GM18907 (cell line): ENCODE measurements at regions not wholly inside any gene's neighbourhood (a gene's known extent, or its start where the extent isn't known, plus 50 kb on each side); places are given as distances from the start of the nearest gene placed in this dataset.
"Not testable (repeated sequence)": the region's sequence is repeated elsewhere in the genome, so short reads cannot be mapped to it uniquely, and the experiment has no call there.

Experiments used
- ATAC-seq: cut with Tn5 transposase; IDR thresholded peaks from one replicate; pipeline ENCODE4 v1.9.1; 2021; ENCODE audit warnings: mild to moderate bottlenecking, moderate library complexity; ENCODE audit not compliant: unreplicated experiment

DNA sequence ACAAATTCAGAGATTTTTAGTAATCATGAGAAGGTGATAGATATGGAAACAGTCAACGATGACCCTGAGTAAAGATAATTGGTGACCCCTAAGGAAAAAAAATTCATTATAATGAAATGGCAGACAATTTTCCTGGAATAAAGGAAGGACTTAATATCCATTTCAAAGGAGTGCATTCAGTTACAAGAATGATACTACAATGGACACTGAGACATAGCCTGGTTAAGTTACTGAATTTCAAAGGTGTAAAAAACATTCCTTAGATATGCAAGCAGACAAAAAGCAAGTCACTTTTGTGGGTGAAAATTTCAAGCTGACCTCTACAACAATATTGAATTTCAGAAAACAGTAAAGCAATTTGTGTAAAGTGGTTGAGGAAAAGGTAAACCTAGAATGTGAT lies 1012.5 kb upstream of the SEMA6A start:
- no peak for ATAC-seq

GRCh38 chr5:117568622-117569021 lies 994.0 kb upstream of the SEMA6A start:
- ATAC-seq: no peak

DNA sequence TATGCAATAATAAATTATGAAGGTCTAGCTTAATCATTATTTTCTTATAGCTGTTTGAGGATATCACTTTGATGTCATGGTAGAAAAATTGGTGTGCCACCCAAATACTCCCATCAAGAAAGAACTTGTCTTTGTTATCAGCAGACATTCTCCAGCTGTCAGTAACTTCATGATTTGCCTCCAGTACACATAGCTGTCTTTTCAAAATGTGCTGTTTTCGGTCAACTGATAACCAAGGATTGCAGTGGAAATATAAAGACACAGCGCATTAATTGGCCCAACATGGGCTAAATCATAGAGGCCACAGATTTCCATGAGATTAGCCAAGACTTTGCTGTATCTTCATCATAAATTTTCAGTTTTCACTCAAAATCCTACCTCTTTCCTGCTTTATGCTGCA lies 993.5 kb upstream of the SEMA6A start:
- ATAC-seq: no peak

DNA sequence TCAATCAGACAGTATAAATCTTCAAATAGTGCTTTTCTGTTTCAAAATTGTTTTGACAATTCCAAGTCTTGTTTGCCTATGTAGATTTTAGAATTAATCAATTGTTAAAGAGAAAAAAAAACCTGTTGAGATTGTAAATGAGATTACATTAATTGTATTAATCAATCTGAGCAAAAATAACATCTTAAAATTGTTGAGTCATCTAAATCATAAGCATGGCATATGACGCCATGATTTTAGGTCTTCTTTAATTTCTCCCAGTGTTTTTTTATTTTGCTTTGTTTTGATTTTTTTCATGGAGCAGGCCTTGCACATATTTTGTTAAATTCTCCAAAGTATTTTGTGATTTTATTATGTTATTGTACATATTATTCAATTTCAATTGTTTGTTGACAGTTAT lies 988.0 kb upstream of the SEMA6A start:
- no peak for ATAC-seq

GRCh38 chr5:117561531-117561930 lies 986.9 kb upstream of the SEMA6A start:
- no peak for ATAC-seq

DNA sequence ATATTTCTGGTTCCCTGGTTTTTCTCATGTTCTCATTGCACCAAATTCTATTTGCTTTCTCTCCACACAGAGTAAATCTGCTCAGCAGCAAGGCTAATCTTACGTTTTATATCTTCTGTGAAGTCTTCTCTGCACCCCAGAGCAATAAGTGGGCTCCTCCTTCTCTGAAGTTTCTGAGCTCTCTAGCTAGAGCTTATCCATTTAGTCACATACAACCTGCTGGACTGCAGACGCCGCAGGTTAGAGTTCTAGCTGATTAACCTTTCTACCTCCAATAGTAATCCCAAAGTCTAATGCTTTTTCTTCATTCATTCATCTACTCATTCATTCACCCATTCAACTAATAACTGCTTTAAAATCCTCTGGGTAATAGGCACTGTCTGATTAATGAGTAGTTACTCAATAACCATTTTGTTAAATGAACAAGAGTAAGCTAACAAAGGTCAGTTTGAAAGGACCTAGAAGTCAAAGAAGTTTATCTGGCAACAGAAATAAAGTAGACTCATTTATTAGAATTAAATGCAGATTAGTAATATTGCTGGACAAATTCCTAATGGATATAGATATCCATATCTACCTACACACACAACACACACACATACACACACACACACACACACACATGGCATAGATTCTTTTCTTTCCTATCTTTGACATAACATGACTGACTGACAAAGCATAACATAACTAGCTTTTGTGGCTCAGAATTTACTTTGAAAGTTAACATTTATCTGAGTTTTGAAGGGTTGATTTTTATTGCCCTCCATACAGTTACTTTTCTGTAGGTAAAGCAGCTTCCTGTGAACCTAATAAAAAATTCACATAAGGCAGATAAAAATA lies 984.6 kb upstream of the SEMA6A start:
- ATAC-seq: no peak

GRCh38 chr5:117551236-117551635 lies 976.6 kb upstream of the SEMA6A start:
- ATAC-seq: no peak

- ATAC-seq: no peak
Measured at GRCh38 chr5:117547192-117547591, 972.6 kb upstream of the SEMA6A start.

GRCh38 chr5:117539692-117540091 lies 965.1 kb upstream of the SEMA6A start:
- ATAC-seq: no peak

DNA sequence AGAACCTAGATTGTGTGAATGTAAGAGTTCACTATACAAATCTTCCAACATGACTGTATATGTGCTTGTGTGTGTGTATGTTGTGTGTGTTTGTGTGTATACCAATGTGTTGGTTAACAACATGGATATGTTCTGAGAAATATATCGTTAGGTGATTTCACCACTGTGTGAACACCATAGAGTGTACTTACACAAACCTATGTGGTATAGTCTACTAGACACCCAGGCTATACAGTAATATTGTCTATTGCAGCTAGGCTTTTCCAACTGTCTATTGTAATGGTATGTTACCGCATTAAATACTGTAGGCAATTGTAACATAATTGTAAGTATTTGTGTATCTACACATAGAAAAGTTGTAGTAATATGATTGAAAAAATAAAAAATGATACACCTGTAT lies 959.2 kb upstream of the SEMA6A start:
- ATAC-seq: no peak

DNA sequence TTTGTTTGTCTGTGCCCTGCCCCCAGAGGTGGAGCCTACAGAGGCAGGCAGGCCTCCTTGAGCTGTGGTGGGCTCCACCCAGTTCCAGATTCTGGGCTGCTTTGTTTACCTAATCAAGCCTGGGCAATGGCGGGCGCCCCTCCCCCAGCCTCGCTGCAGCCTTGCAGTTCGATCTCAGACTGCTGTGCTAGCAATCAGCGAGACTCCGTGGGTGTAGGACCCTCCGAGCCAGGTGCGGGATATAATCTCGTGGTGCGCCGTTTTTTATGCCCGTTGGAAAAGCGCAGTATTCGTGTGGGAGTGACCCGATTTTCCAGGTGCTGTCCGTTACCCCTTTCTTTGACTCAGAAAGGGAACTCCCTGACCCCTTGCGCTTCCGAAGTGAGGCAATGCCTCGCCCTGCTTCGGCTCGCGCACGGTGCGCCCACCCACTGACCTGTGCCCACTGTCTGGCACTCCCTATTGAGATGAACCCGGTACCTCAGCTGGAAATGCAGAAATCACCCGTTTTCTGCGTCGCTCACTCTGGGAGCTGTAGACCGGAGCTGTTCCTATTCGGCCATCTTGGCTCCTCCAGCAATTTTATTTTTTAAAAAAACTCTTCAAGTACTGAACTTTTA lies 958.5 kb upstream of the SEMA6A start:
- not testable (repeated sequence) for ATAC-seq

DNA sequence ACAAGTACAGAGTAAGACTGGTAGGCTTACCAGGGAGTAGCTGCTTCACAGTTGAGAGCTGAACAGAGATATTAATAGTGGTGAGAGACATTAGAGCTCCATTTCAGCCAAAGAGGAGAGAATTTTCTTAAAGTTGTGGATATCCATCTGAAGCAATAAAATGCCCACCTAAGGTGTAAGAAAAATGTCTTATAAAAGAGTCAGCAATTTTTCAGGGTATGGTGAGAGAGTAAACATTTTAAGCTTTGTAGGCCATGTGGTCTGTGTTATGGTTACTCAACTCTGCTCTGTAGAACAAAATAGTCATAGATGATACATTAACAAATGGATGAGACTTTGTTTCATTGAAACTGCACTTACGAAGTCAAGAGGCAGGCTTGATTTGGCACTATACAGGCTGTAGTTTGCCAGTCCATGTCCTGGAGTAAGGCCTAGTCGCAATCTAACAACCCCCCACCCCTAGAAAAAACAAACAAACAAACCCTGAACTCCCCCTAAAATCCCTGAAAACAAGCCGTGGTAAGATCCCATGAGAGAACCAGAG lies 945.4 kb upstream of the SEMA6A start:
- ATAC-seq: no peak

GRCh38 chr5:117504305-117504704 lies 929.7 kb upstream of the SEMA6A start:
- ATAC-seq: no peak

DNA sequence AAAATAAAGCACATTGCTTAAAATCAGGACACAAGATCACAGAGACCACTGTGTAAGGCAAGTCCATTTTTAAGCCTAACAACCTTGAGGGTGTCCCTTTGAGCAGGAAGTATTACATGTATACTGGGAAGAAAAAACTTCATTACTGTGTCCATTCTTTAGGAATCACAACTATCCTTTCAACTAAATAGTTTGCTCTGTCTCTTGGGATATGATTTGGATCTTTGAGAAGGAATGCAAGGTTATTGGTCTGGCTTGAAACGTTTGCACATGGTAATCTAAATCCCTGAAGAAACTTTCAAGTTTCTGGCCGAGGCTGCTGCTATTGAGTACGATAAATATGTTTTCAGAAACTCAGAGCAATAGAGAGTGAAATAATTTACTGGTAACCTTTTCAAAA lies 923.0 kb upstream of the SEMA6A start:
- ATAC-seq: no peak

DNA sequence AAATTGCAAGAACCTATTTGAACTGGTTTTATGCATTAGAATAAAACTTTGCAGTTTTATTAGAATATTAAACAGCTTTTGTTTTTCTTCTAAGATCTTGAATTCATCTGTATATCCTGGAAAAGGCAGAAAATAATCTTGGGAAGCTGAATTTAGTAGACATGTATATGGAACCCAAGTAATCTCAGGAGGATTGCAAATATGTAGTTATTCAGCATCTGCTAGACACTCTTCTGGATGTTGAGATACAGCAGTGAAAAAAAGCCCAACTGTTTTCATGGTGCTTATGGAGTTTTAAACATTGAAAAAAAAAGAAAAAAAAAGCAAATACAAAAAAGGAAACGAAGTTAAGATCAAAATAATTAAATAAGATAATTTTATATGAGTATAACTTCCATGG lies 922.2 kb upstream of the SEMA6A start:
- no peak for ATAC-seq

DNA sequence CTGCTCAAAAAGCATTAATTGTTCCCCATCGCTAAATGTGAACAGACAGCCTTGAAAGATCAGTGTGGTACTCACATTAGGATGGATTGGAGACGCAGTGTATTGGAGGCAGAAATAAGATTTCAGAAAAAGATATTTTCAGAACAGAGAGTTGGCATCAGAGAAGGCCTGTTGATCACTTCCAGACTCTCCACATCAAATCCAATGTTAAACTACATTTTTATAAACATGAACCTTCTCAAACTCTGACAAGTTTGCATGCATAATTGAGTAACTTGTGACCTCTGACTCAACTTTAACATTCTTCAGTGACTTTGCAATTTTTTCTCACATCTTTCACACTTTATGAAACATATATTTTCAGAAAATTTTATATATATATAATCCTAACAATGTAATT lies 919.6 kb upstream of the SEMA6A start:
- ATAC-seq: no peak

DNA sequence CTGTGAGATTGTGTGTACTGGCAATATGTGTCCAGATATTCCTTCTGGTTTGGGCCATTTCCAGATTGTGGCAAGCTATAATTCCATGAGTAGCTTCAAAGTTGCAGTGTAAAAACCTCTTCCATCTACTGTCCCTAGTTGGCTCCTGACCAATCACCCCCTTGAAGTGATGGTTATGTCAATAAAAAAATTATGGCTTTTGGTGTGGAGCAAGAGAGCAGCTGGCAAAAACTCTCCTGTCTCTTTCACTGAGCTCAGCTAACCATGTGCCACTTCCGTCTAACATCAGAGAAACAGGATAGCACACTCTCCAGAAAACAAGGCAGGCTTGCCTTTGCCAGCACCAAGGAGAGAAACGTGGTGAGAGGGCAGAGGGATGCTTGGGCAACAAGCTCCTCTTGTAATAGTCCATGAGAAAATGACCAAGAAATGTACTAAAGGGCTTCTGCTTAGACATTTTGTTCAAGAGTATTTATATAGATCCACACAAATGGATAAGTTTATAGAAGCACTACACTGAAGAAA lies 914.4 kb upstream of the SEMA6A start:
- no peak for ATAC-seq

GRCh38 chr5:117487556-117487955 lies 912.9 kb upstream of the SEMA6A start:
- no peak for ATAC-seq

- ATAC-seq: no peak
Measured at GRCh38 chr5:117486879-117487391, 912.3 kb upstream of the SEMA6A start.

DNA sequence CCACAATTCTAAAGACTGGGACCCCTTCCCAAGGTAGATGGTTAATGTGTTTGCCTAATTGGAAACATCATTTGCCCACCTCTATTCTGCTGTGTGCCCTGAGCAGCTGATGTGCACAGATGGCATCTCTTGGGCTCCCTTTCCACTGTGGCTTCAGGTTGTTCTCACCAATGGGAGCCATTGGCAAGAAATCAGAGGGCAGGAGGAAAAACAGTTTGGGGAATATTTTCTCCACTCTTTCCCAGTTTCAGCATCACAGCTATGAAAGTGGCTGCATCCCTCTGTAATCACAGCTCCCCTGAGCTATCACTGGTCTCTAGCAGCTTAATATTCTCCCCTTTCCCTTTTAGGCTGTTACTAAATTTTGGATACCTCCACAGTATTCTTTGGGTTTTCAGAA lies 911.6 kb upstream of the SEMA6A start:
- ATAC-seq: no peak

DNA sequence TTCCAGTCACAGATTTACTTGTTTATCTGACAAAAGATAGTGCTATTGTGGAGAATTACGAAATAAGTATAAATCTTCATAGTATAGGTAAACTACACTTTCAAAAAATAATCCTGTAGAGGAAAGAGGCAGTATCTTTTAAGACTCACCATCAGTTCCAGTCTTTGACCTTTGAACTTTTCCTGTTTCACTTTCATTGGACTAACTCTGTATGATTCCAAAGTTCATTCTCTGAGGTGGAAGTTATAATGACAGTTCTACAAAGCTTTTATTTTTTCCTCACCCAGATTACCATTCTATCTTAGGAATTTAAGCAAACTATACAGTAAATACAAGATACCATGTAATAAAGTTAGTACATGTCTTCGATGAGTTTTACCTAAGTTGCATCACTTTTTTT lies 901.3 kb upstream of the SEMA6A start:
- no peak for ATAC-seq

GRCh38 chr5:117473165-117473564 lies 898.5 kb upstream of the SEMA6A start:
- ATAC-seq: no peak
